Sigmoid colon (tissue), 4 donors: ENCODE measurements at regions not wholly inside any gene's neighbourhood (a gene's known extent, or its start where the extent isn't known, plus 50 kb on each side); places are given as distances from the start of the nearest gene placed in this dataset.

Experiments
- EP300 ChIP-seq, 4 donors: sonication (generic); formaldehyde crosslinking; IDR thresholded peaks; one replicate each; pipeline ENCODE4 v1.6.1; 2017; ENCODE audit warnings: antibody characterized with exemption in 4 of 4
- POLR2A ChIP-seq, 2 donors: fragments of 450-650 bp; IDR thresholded peaks; one replicate each; pipeline ENCODE4 v1.6.1; 2016; ENCODE audit warnings: antibody characterized with exemption in 2 of 2, mild to moderate bottlenecking in 2 of 2, moderate library complexity in 2 of 2
- POLR2AphosphoS5 ChIP-seq, 4 donors: sonication (generic); formaldehyde crosslinking; IDR thresholded peaks; one replicate each; pipeline ENCODE4 v1.6.1; 2017; ENCODE audit warnings: antibody characterized with exemption in 4 of 4
- TF ChIP-seq, protein P1 (sequence below), 4 experiments: fragments of 450-650 bp in 3 of 4; fragments of 200-600 bp in 1 of 4; IDR thresholded peaks; one replicate each; pipeline ENCODE4 v1.5.1; 2016 to 2019; ENCODE audit warnings: antibody characterized with exemption in 4 of 4, mild to moderate bottlenecking in 3 of 4, moderate library complexity in 2 of 4

DNA sequence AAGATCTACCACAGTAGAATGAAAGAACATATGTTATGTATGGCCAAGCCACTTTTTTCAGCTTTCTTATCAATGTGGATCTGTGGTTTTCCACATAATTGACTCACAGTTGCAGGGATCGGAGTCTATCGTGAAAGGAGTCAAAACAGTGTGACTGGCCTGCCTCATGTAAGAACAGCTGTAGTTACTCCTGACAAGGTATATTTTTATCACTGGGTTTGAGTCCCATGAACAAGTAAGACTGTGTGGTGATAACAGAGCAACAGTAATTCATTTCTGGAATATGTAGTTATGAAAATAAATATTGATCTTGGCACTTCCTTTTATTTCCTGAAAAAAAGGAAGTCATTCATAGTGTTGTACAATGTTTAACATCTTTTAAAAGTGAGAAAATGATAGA lies 416.6 kb downstream of the KLF12 start:
- TF ChIP-seq POLR2A (IDR thresholded peaks at IDR 0.05), result no peak
- TF ChIP-seq, protein P1, sequence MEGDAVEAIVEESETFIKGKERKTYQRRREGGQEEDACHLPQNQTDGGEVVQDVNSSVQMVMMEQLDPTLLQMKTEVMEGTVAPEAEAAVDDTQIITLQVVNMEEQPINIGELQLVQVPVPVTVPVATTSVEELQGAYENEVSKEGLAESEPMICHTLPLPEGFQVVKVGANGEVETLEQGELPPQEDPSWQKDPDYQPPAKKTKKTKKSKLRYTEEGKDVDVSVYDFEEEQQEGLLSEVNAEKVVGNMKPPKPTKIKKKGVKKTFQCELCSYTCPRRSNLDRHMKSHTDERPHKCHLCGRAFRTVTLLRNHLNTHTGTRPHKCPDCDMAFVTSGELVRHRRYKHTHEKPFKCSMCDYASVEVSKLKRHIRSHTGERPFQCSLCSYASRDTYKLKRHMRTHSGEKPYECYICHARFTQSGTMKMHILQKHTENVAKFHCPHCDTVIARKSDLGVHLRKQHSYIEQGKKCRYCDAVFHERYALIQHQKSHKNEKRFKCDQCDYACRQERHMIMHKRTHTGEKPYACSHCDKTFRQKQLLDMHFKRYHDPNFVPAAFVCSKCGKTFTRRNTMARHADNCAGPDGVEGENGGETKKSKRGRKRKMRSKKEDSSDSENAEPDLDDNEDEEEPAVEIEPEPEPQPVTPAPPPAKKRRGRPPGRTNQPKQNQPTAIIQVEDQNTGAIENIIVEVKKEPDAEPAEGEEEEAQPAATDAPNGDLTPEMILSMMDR (IDR thresholded peaks at IDR 0.05), result no peak
- TF ChIP-seq EP300 (IDR thresholded peaks at IDR 0.05), result no peak
- TF ChIP-seq POLR2AphosphoS5 (IDR thresholded peaks at IDR 0.05), result no peak
